Thyroid gland (tissue), 4 donors: ENCODE measurements at regions not wholly inside any gene's neighbourhood (a gene's known extent, or its start where the extent isn't known, plus 50 kb on each side); places are given as distances from the start of the nearest gene placed in this dataset.

ENCODE experiments used
- POLR2A ChIP-seq, 2 donors: fragments of 450-650 bp; IDR thresholded peaks; one replicate each; pipeline ENCODE4 v1.6.1; 2017; ENCODE audit warnings: antibody characterized with exemption in 2 of 2, mild to moderate bottlenecking in 2 of 2, moderate library complexity in 1 of 2
- TF ChIP-seq, protein P1 (sequence below), 6 experiments: fragments of 200-600 bp in 3 of 6; fragments of 450-650 bp in 3 of 6; sonication (generic) in 3 of 6; IDR thresholded peaks; one replicate each; pipeline ENCODE4 v1.5.1; 2016 to 2019; ENCODE audit warnings: antibody characterized with exemption in 6 of 6, mild to moderate bottlenecking in 2 of 6, inconsistent platforms in 1 of 6, moderate library complexity in 1 of 6

DNA sequence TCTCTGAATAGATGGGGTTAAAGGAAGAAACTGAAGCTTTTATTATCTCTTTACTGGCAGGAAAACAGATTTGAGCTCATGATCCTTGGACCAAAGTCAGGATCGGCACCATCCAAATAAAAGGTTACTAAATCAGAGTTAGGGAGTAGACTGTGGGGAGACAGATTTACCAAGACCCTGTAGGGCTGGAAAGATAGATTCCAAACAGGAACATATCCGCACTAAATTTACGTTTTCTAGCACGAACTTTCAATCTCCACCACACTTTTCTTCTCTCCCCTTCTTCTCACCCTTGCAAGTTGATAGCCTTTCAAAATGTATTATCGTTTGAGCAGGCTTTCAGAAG is 120.0 kb upstream of the HMHB1 start:
- TF ChIP-seq POLR2A (IDR thresholded peaks at IDR 0.05): no peak
- TF ChIP-seq, protein P1, sequence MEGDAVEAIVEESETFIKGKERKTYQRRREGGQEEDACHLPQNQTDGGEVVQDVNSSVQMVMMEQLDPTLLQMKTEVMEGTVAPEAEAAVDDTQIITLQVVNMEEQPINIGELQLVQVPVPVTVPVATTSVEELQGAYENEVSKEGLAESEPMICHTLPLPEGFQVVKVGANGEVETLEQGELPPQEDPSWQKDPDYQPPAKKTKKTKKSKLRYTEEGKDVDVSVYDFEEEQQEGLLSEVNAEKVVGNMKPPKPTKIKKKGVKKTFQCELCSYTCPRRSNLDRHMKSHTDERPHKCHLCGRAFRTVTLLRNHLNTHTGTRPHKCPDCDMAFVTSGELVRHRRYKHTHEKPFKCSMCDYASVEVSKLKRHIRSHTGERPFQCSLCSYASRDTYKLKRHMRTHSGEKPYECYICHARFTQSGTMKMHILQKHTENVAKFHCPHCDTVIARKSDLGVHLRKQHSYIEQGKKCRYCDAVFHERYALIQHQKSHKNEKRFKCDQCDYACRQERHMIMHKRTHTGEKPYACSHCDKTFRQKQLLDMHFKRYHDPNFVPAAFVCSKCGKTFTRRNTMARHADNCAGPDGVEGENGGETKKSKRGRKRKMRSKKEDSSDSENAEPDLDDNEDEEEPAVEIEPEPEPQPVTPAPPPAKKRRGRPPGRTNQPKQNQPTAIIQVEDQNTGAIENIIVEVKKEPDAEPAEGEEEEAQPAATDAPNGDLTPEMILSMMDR (IDR thresholded peaks at IDR 0.05): no peak
